OCI-LY7 (cell line): ENCODE measurements at regions not wholly inside any gene's neighbourhood (a gene's known extent, or its start where the extent isn't known, plus 50 kb on each side); places are given as distances from the start of the nearest gene placed in this dataset.

Experiments
- BruUV-seq: library from RNA; stranded (reverse); fragments of 400-500 nt; replicated peaks from 2 replicates; lab custom pipeline; 2021; lab: Mats Ljungman, UMichigan
- CTCF ChIA-PET: fragments of 300-600 bp; sonication (Branson Sonifier 250); formaldehyde crosslinking; loops from one replicate; lab custom pipeline; 2022; ENCODE audit warnings: antibody characterized with exemption; ENCODE audit not compliant: unreplicated experiment; lab: Charles Lee
- POLR2A ChIA-PET: fragments of 300-600 bp; sonication (Branson Sonifier 250); formaldehyde crosslinking; loops from one replicate; lab custom pipeline; 2022; ENCODE audit warnings: antibody characterized with exemption; lab: Charles Lee
- DNase-seq: peaks from one replicate; pipeline ENCODE4 v3.0.0-alpha.2; 2015; ENCODE audit warnings: low spot score
- H2AFZ ChIP-seq: fragments of 200-600 bp; sonication (generic), shearing (Covaris generic); 2 replicates; pipeline ENCODE4 v1.6.1; 2014; ENCODE audit warnings: mild to moderate bottlenecking, antibody characterized with exemption, low read length, moderate library complexity
- H3K27ac ChIP-seq: fragments of 200-600 bp; sonication (generic); 2 replicates; pipeline ENCODE4 v1.5.1; 2014; ENCODE audit warnings: mixed run types, low read depth, mild to moderate bottlenecking, moderate library complexity, low read length, inconsistent platforms; ENCODE audit not compliant: poor library complexity, severe bottlenecking
- H3K36me3 ChIP-seq: fragments of 200-600 bp; sonication (generic); 2 replicates; pipeline ENCODE4 v1.6.1; 2014; ENCODE audit warnings: mild to moderate bottlenecking, antibody characterized with exemption, low read length, moderate library complexity, mixed read lengths; ENCODE audit not compliant: insufficient read depth
- H3K4me1 ChIP-seq: fragments of 200-600 bp; sonication (generic); 2 replicates; pipeline ENCODE4 v1.5.1; 2014; ENCODE audit warnings: mild to moderate bottlenecking, low read length; ENCODE audit not compliant: insufficient read depth, poor library complexity, severe bottlenecking
- H3K4me2 ChIP-seq: fragments of 200-600 bp; sonication (generic); 2 replicates; pipeline ENCODE4 v1.6.1; 2014; ENCODE audit warnings: mild to moderate bottlenecking, low read length
- H3K4me3 ChIP-seq: fragments of 200-600 bp; sonication (generic); 2 replicates; pipeline ENCODE4 v1.5.1; 2014; ENCODE audit warnings: mild to moderate bottlenecking, low read depth, low read length; ENCODE audit not compliant: poor library complexity, severe bottlenecking
- H3K79me2 ChIP-seq: fragments of 200-600 bp; sonication (generic); 2 replicates; pipeline ENCODE4 v1.6.1; 2016; ENCODE audit warnings: low read depth, mild to moderate bottlenecking, low read length, moderate library complexity, mixed read lengths; ENCODE audit not compliant: insufficient read depth
- H3K9me2 ChIP-seq: fragments of 200-600 bp; sonication (generic); 2 replicates; pipeline ENCODE4 v1.6.1; 2016; ENCODE audit warnings: mild to moderate bottlenecking, low read length, mixed read lengths; ENCODE audit not compliant: insufficient read depth
- H3K9me3 ChIP-seq: fragments of 200-600 bp; sonication (generic); 2 replicates; pipeline ENCODE4 v1.6.1; 2014; ENCODE audit warnings: mild to moderate bottlenecking, mixed run types, low read length, mixed read lengths
- H4K20me1 ChIP-seq: fragments of 200-600 bp; sonication (generic); 2 replicates; pipeline ENCODE4 v1.6.1; 2014; ENCODE audit warnings: mild to moderate bottlenecking, antibody characterized with exemption, low read length, moderate library complexity, mixed read lengths; ENCODE audit not compliant: insufficient read depth
- EZH2phosphoT487 ChIP-seq: fragments of 200-600 bp; sonication (generic); IDR thresholded peaks from 2 replicates; pipeline ENCODE4 v1.6.1; 2018; ENCODE audit warnings: low read depth, borderline replicate concordance, mild to moderate bottlenecking, mixed run types, antibody characterized with exemption, low read length, moderate library complexity, mixed read lengths
- intact Hi-C: fragments of 100-400 bp; cut with micrococcal nuclease; formaldehyde crosslinking; loops from one replicate; pipeline ENCODE4 v1.10.0; 2022; ENCODE audit not compliant: unreplicated experiment
- TF ChIP-seq, protein P1 (sequence below): fragments of 200-600 bp; sonication (generic); conservative IDR thresholded peaks from 2 replicates; pipeline ENCODE4 v1.5.1; 2014; ENCODE audit warnings: mild to moderate bottlenecking, antibody characterized with exemption, low read length, moderate library complexity, mixed read lengths

DNA sequence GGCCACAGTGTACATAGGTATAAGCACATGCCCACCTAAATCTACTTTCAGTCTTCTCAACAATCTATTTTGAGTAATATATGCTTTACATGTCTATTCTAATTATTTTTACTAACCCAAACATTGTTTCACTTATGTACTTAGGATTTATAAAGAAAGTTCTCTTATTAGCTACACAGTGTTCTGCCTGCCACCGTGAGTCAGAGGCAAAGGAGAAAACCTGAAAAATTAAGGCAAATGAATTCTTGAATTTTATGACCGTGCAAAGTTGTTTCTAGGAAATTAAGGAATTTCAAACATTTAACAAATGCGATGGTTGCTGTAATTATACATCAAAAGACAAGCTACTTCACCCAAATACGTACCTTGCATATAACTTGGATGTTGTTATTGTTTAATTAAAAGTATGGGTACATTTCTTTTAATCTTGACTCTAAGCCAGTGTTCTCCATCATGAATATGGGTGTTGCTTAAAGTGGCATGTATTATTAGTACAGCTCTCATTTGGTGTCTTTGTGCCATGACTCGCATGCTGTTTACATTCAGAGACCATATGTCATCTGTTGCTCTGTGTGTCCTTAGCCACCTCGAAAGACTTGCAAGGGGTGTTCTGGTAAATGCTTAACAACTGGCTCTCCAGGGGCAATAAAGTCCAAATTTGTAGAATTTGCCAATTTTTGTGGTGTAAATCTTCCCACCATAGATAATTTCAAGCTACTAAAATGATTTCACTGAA lies 154.3 kb upstream of the FN1 start:
- Histone ChIP-seq H3K79me2 (no peaks in the 10 kb centered on the region), H3K36me3 (no peaks in the 10 kb centered on the region), H3K4me2 (no peak overlapping the region), H3K4me3 (no peak overlapping the region), H3K9me2 (no peaks in the 10 kb centered on the region), H2AFZ (no peak overlapping the region), H3K9me3 (no peaks in the 10 kb centered on the region), H3K4me1 (no peaks in the 10 kb centered on the region), H3K27ac (no peak overlapping the region), H4K20me1 (no peaks in the 10 kb centered on the region)
- BruUV-seq, result no TSS peak
- CTCF ChIA-PET, result no interaction called here
- TF ChIP-seq, protein P1, sequence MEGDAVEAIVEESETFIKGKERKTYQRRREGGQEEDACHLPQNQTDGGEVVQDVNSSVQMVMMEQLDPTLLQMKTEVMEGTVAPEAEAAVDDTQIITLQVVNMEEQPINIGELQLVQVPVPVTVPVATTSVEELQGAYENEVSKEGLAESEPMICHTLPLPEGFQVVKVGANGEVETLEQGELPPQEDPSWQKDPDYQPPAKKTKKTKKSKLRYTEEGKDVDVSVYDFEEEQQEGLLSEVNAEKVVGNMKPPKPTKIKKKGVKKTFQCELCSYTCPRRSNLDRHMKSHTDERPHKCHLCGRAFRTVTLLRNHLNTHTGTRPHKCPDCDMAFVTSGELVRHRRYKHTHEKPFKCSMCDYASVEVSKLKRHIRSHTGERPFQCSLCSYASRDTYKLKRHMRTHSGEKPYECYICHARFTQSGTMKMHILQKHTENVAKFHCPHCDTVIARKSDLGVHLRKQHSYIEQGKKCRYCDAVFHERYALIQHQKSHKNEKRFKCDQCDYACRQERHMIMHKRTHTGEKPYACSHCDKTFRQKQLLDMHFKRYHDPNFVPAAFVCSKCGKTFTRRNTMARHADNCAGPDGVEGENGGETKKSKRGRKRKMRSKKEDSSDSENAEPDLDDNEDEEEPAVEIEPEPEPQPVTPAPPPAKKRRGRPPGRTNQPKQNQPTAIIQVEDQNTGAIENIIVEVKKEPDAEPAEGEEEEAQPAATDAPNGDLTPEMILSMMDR, result no peak
- TF ChIP-seq EZH2phosphoT487, result no peak
- no peak for DNase-seq
- intact Hi-C loops, result no loop called here
- POLR2A ChIA-PET, result interaction anchor here (1.1 kb wide), 1 partner anchor 23 kb away, joined by 5 read pairs; no protein-coding TSS in a partner anchor

DNA sequence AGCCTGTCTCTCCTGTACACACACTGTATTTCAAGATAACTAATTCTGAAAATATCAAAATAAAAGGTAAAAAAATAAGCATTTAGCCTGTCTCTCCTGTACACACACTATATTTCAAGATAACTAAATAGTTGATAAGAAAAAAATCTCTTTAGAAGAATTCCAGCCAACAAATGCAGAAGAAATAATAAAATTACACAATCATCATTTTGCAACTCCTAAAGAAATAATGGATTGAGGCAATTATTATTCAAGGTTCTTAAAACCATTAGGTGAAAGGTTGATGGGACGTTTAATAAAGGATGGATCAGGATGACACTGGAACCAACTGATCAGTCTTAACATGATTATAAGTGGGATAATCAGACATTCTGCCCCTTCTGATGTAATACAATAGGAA lies 148.0 kb upstream of the FN1 start:
- no peaks in the 10 kb centered on the region for H3K79me2 ChIP-seq
- H3K4me2 ChIP-seq, result no peak overlapping the region
- H4K20me1 ChIP-seq, result no peaks in the 10 kb centered on the region
- TF ChIP-seq EZH2phosphoT487, result no peak
- TF ChIP-seq, protein P1, result no peak
- no peak overlapping the region for H3K4me3 ChIP-seq
- H3K36me3 ChIP-seq, result no peaks in the 10 kb centered on the region
- no peak overlapping the region for H2AFZ ChIP-seq
- CTCF ChIA-PET, result no interaction called here
- no peak for DNase-seq
- POLR2A ChIA-PET, result no interaction called here
- H3K4me1 ChIP-seq, result no peaks in the 10 kb centered on the region
- intact Hi-C loops, result no loop called here
- H3K9me2 ChIP-seq, result no peaks in the 10 kb centered on the region
- BruUV-seq, result no TSS peak
- no peak overlapping the region for H3K27ac ChIP-seq
- H3K9me3 ChIP-seq, result no peaks in the 10 kb centered on the region

DNA sequence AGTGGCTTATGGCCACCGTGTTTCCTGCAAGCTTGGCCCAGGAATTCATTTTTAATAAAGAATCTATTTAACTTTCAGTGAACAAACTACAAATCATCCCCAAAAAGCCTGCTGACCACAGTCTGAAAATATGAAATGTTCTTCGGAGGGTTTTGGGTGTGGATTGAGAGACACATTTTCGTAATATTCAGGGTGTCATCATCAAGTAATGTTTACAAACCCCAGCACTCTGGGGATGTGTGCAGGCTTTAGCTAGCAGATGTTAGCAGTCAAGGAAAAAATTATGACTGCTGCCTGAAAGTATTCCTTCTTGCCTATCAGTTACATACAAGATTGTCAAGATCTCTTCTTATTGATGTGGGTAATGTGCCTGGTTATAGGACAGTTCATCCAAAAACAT lies 143.9 kb upstream of the FN1 start:
- no TSS peak for BruUV-seq

More for the DNA sequence above, 143.9 kb upstream of the FN1 start:
- intact Hi-C loops, result no loop called here
- Histone ChIP-seq H4K20me1 (no peaks in the 10 kb centered on the region), H2AFZ (no peak overlapping the region), H3K9me2 (no peaks in the 10 kb centered on the region), H3K4me1 (no peaks in the 10 kb centered on the region), H3K27ac (no peak overlapping the region), H3K9me3 (no peaks in the 10 kb centered on the region), H3K4me3 (no peak overlapping the region), H3K36me3 (no peaks in the 10 kb centered on the region), H3K4me2 (no peak overlapping the region), H3K79me2 (no peaks in the 10 kb centered on the region)
- CTCF ChIA-PET, result no interaction called here
- POLR2A ChIA-PET, result no interaction called here
- TF ChIP-seq, protein P1, result no peak
- no peak for TF ChIP-seq EZH2phosphoT487
- no peak for DNase-seq
